ENCODE measurements at regions not wholly inside any gene's neighbourhood (a gene's known extent, or its start where the extent isn't known, plus 50 kb on each side); places are given as distances from the start of the nearest gene placed in this dataset.

DNA sequence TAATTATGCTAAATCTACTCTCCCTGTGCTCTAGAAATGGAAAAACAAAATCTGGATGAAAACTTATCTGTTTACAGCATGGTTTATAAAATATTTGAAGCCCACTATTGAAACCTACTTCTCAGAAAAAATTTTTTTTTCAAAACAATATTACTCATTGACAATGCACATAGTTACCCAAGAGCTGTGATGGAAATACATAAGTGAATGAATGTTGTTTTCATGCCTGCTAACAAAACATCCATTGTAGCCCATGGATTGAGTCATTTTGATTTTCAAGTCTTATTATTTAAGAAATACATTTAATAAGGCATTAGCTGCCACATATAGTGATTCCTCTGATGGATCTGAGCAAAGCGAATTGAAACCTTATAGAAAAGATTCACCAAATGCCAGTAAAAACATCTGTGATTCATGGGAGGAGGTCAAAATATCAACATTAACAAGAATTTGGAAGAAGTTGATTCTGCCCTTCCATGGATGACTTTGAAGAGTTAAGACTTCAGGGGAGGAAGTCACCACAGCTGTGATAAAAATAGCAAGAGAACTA, 144.7 kb upstream of the HHIP start:
- TF ChIP-seq, protein P1, sequence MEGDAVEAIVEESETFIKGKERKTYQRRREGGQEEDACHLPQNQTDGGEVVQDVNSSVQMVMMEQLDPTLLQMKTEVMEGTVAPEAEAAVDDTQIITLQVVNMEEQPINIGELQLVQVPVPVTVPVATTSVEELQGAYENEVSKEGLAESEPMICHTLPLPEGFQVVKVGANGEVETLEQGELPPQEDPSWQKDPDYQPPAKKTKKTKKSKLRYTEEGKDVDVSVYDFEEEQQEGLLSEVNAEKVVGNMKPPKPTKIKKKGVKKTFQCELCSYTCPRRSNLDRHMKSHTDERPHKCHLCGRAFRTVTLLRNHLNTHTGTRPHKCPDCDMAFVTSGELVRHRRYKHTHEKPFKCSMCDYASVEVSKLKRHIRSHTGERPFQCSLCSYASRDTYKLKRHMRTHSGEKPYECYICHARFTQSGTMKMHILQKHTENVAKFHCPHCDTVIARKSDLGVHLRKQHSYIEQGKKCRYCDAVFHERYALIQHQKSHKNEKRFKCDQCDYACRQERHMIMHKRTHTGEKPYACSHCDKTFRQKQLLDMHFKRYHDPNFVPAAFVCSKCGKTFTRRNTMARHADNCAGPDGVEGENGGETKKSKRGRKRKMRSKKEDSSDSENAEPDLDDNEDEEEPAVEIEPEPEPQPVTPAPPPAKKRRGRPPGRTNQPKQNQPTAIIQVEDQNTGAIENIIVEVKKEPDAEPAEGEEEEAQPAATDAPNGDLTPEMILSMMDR (IDR thresholded peaks at IDR 0.05): no peak
- no peak for TF ChIP-seq POLR2A (IDR thresholded peaks at IDR 0.05)

All from ovary (tissue), 3 donors.